ENCODE measurements at regions not wholly inside any gene's neighbourhood (a gene's known extent, or its start where the extent isn't known, plus 50 kb on each side); places are given as distances from the start of the nearest gene placed in this dataset.

GRCh38 chr1:192453360-192453992 is 122.1 kb upstream of the RGS1 start:
- TF ChIP-seq CTCF (IDR thresholded peaks at IDR 0.05): no peak
- no peak for TF ChIP-seq EP300 (IDR thresholded peaks at IDR 0.05)
- TF ChIP-seq POLR2A (IDR thresholded peaks at IDR 0.05): no peak

Data from gastroesophageal sphincter (tissue), 3 donors.